ENCODE measurements at regions not wholly inside any gene's neighbourhood (a gene's known extent, or its start where the extent isn't known, plus 50 kb on each side); places are given as distances from the start of the nearest gene placed in this dataset.

DNA sequence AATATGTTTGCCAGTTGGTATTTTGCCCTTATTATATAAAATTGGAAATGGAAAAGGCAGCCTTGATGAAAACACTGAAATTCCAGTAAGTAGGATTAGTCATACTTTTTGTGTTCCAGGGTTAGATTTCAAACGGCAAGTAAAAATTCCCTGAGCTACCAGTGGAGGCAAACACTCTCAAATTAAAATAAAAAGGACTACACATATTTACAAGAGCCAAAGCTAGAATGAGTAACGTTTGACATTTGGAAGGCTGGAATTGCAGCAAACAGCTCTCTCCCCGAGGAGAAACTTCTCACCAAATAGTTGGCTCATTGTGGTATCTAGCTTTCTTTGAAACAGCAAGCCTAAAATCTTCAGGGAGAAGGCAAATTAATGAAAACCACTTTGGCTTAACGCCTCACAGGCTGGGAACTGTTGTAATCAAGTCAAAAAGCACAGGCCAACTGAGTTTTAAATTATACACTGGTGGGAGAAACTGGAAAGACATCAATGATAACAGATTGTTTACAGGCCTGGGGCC lies 288.4 kb downstream of the SNX13 start:
- TF ChIP-seq CTCF (IDR thresholded peaks at IDR 0.05; ENCODE audit: low read depth, low read length, poor library complexity, severe bottlenecking) = no peak
- TF ChIP-seq EZH2phosphoT487 (IDR thresholded peaks at IDR 0.05; ENCODE audit: borderline replicate concordance, low read length) = no peak

Measured in DOHH2 (cell line).